ENCODE measurements at regions not wholly inside any gene's neighbourhood (a gene's known extent, or its start where the extent isn't known, plus 50 kb on each side); places are given as distances from the start of the nearest gene placed in this dataset.

DNA sequence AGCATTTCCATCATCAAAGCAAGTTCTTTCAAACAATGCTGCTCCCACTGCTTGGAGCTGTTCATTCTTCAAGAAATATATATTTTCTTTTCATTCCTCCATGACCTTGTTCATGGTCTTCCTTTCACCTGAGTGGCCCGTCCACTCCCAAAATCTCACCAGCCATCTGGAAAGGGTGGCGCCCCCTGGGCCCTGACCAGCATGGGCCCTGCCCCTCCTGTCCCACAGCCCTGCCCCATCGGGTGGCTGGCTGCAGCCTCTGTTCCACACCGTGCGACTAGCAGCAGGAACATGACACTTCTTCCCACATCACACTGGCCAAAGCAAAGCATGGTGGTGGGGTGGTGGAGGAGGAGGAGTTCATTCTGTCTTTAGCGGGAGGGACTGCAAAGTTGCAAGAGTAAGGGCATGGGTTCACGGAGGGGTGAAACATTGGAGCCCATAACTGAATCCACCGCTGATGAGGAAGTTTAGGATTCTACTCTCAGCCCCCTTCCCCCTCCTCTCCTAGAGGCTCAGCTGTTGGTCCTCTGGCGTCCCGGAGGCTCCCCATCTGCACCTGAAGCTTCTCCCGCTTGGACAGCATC lies 195.2 kb upstream of the SLC24A3 start:
- H3K4me1 ChIP-seq (ENCODE audit: control insufficient read depth, extremely low read depth, insufficient read depth, low read length): no peaks in the 10 kb centered on the region
- no peak overlapping the region for H2AFZ ChIP-seq (ENCODE audit: low read length)
- H3K27ac ChIP-seq (ENCODE audit: insufficient read depth, low read length): no peak overlapping the region
- no peaks in the 10 kb centered on the region for H3K36me3 ChIP-seq (ENCODE audit: control insufficient read depth, insufficient read depth, low read length)
- no peaks in the 10 kb centered on the region for H4K20me1 ChIP-seq (ENCODE audit: control insufficient read depth, extremely low read depth, insufficient read depth, low read length)
- no peaks in the 10 kb centered on the region for H3K79me2 ChIP-seq (ENCODE audit: control insufficient read depth, insufficient read depth, low read length)
- no peaks in the 10 kb centered on the region for H3K9me3 ChIP-seq (ENCODE audit: control insufficient read depth, insufficient read depth, low read depth, low read length)
- H3K4me2 ChIP-seq (ENCODE audit: extremely low read depth, insufficient read depth, low read length): no peak overlapping the region
- H3K4me3 ChIP-seq (replicated peaks in 1 of 4; ENCODE audit: control extremely low read depth in 1 of 4, insufficient read depth in 1 of 4, low read depth in 3 of 4, low read length in 4 of 4): no peak overlapping the region
- no peak for DNase-seq (ENCODE audit: low read depth in 2 of 2)
- no peaks in the 10 kb centered on the region for H3K27me3 ChIP-seq (ENCODE audit: control insufficient read depth, insufficient read depth, low read length)
- H3K9ac ChIP-seq (ENCODE audit: insufficient read depth, low read length): no peak overlapping the region
- TF ChIP-seq, protein P1, sequence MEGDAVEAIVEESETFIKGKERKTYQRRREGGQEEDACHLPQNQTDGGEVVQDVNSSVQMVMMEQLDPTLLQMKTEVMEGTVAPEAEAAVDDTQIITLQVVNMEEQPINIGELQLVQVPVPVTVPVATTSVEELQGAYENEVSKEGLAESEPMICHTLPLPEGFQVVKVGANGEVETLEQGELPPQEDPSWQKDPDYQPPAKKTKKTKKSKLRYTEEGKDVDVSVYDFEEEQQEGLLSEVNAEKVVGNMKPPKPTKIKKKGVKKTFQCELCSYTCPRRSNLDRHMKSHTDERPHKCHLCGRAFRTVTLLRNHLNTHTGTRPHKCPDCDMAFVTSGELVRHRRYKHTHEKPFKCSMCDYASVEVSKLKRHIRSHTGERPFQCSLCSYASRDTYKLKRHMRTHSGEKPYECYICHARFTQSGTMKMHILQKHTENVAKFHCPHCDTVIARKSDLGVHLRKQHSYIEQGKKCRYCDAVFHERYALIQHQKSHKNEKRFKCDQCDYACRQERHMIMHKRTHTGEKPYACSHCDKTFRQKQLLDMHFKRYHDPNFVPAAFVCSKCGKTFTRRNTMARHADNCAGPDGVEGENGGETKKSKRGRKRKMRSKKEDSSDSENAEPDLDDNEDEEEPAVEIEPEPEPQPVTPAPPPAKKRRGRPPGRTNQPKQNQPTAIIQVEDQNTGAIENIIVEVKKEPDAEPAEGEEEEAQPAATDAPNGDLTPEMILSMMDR (conservative IDR thresholded peaks at IDR 0.05 in 1 of 2, IDR thresholded peaks at IDR 0.05 in 1 of 2; ENCODE audit: low read depth in 1 of 2, low read length in 2 of 2): no peak
- no peak for TF ChIP-seq EZH2 (IDR thresholded peaks at IDR 0.05; ENCODE audit: low read length, missing control alignments)

GRCh38 chr20:19018881-19019280 lies 193.6 kb upstream of the SLC24A3 start:
- H3K9ac ChIP-seq (ENCODE audit: insufficient read depth, low read length): no peak overlapping the region
- H3K9me3 ChIP-seq (ENCODE audit: control insufficient read depth, insufficient read depth, low read depth, low read length): no peaks in the 10 kb centered on the region
- H3K27ac ChIP-seq (ENCODE audit: insufficient read depth, low read length): no peak overlapping the region
- H4K20me1 ChIP-seq (ENCODE audit: control insufficient read depth, extremely low read depth, insufficient read depth, low read length): no peaks in the 10 kb centered on the region
- no peaks in the 10 kb centered on the region for H3K36me3 ChIP-seq (ENCODE audit: control insufficient read depth, insufficient read depth, low read length)
- no peaks in the 10 kb centered on the region for H3K79me2 ChIP-seq (ENCODE audit: control insufficient read depth, insufficient read depth, low read length)
- H3K4me1 ChIP-seq (ENCODE audit: control insufficient read depth, extremely low read depth, insufficient read depth, low read length): no peaks in the 10 kb centered on the region
- TF ChIP-seq, protein P1 (conservative IDR thresholded peaks at IDR 0.05 in 1 of 2, IDR thresholded peaks at IDR 0.05 in 1 of 2; ENCODE audit: low read depth in 1 of 2, low read length in 2 of 2): no peak
- TF ChIP-seq EZH2 (IDR thresholded peaks at IDR 0.05; ENCODE audit: low read length, missing control alignments): no peak
- no peak overlapping the region for H3K4me3 ChIP-seq (replicated peaks in 1 of 4; ENCODE audit: control extremely low read depth in 1 of 4, insufficient read depth in 1 of 4, low read depth in 3 of 4, low read length in 4 of 4)
- no peak for DNase-seq (ENCODE audit: low read depth in 2 of 2)
- no peak overlapping the region for H3K4me2 ChIP-seq (ENCODE audit: extremely low read depth, insufficient read depth, low read length)
- H3K27me3 ChIP-seq (ENCODE audit: control insufficient read depth, insufficient read depth, low read length): no peaks in the 10 kb centered on the region
- no peak overlapping the region for H2AFZ ChIP-seq (ENCODE audit: low read length)

DNA sequence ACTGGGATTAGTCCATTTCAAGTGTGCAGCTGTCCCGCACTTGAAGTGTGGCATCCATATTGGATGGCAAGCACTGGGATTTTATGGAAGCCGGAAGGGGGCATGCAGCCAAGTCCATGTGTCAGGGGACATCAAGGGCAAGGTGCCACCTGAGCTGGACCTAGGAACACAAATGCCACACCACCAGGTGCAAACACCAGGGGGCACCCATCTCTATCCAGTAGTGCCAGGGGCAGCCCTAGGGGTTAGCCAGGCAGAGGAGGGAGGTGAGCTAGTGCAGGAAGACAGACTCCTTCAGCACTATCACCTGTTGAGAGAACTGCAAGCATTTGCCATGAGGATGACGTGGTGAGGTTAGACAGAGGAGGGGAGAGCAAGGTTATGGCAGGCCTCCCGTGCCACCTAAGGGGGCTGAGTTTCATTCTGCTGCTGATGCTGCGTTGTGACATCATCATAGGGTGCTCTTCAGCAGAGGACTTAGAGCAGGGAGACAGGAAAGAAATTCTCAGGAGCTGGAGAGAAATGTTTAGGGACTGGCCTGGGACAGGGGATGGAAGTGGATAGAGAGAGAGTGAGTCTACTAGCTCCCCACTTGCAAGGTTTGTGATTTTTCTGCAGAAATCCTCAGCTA lies 192.6 kb upstream of the SLC24A3 start:
- no peak overlapping the region for H3K4me2 ChIP-seq (ENCODE audit: extremely low read depth, insufficient read depth, low read length)
- no peaks in the 10 kb centered on the region for H3K36me3 ChIP-seq (ENCODE audit: control insufficient read depth, insufficient read depth, low read length)
- DNase-seq (ENCODE audit: low read depth in 2 of 2): no peak
- H3K27ac ChIP-seq (ENCODE audit: insufficient read depth, low read length): no peak overlapping the region
- no peak for TF ChIP-seq EZH2 (IDR thresholded peaks at IDR 0.05; ENCODE audit: low read length, missing control alignments)
- TF ChIP-seq, protein P1 (conservative IDR thresholded peaks at IDR 0.05 in 1 of 2, IDR thresholded peaks at IDR 0.05 in 1 of 2; ENCODE audit: low read depth in 1 of 2, low read length in 2 of 2): no peak
- H3K4me1 ChIP-seq (ENCODE audit: control insufficient read depth, extremely low read depth, insufficient read depth, low read length): no peaks in the 10 kb centered on the region
- no peak overlapping the region for H3K9ac ChIP-seq (ENCODE audit: insufficient read depth, low read length)
- H2AFZ ChIP-seq (ENCODE audit: low read length): no peak overlapping the region
- no peaks in the 10 kb centered on the region for H3K9me3 ChIP-seq (ENCODE audit: control insufficient read depth, insufficient read depth, low read depth, low read length)
- no peaks in the 10 kb centered on the region for H3K79me2 ChIP-seq (ENCODE audit: control insufficient read depth, insufficient read depth, low read length)
- H3K27me3 ChIP-seq (ENCODE audit: control insufficient read depth, insufficient read depth, low read length): no peaks in the 10 kb centered on the region
- H4K20me1 ChIP-seq (ENCODE audit: control insufficient read depth, extremely low read depth, insufficient read depth, low read length): no peaks in the 10 kb centered on the region
- no peak overlapping the region for H3K4me3 ChIP-seq (replicated peaks in 1 of 4; ENCODE audit: control extremely low read depth in 1 of 4, insufficient read depth in 1 of 4, low read depth in 3 of 4, low read length in 4 of 4)
